GM18873 (cell line): ENCODE measurements at regions not wholly inside any gene's neighbourhood (a gene's known extent, or its start where the extent isn't known, plus 50 kb on each side); places are given as distances from the start of the nearest gene placed in this dataset.
"Not testable (repeated sequence)": the region's sequence is repeated elsewhere in the genome, so short reads cannot be mapped to it uniquely, and the experiment has no call there.

Experiments
- ATAC-seq: cut with Tn5 transposase; IDR thresholded peaks from one replicate; pipeline ENCODE4 v1.9.1; 2021; ENCODE audit warnings: mild to moderate bottlenecking, moderate library complexity, moderate number of reproducible peaks; ENCODE audit not compliant: unreplicated experiment, low FRiP score

DNA sequence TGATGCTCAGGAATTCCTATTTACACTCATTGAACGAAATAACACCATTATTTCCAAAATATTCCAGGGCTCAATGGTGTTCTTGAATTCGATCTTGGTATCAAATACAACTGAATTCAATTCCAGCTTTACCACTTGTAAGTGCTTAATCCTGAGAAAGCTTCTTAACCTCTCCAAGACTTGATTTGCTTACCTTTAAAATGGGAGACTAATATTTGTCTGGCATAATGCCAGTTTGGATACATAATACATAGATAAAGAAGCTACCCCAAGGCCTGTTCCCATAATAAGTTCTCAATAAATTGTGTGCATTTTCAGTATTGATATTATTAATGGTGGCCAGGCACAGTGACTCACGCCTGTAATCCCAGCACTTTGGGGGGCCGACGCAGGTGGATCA lies 368.9 kb upstream of the MAF start:
- ATAC-seq = no peak

DNA sequence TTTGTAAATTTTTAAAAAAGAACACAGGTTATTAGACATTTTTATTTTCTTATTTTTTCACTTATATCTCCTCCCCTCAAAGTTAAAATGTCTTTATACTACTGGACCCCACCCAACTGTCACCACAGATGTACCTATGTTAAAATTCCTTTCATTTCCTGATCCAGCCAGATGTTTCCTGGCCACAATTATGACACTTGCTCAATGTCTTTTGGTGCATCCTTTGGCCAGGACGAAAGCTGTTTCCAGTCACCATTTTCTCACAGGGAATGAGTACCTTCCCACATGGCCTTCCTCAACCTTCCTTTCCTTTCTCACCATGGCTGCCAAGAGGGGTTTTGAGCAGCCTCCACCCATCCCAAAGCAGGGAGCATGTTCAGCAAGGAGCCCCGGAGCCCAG lies 365.7 kb upstream of the MAF start:
- no peak for ATAC-seq

DNA sequence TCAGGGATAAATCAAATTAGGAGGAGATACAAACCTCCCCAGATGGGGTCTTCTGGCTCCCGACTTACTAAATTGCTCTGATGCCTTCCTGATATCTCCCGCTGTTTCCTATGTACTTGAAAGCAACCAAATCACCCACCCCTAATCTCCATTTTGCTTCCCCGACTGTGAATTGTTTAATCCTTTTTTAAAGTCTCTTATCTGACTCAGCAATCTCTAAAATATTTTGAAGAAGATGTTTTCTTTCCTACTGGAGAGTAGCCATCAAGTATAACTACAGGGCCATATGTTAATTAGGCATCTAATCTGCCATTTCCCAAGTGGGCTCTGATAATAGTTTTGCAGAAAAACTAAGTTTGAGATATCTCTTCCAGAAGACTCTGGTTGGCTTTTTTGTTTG lies 365.2 kb upstream of the MAF start:
- ATAC-seq = no peak

DNA sequence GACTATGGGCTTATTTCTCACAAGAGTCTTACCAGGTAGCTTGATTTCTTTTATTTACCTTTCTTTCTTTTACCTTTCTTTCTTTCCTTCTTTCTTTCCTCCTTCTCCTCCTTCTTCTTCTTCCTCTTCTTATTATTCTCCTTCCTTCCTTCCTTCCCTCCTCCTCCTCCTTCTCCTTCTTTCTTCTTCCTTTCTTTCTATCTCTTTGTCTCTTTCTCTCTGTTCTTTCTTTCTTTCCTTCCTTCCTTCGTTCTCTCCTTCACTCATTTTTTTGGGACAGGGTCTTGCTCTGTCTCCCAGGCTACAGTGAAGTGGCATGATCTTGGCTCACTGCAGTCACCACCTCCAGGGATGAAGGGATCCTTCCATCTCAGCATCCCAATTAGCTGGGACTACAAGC lies 363.6 kb upstream of the MAF start:
- ATAC-seq = no peak

DNA sequence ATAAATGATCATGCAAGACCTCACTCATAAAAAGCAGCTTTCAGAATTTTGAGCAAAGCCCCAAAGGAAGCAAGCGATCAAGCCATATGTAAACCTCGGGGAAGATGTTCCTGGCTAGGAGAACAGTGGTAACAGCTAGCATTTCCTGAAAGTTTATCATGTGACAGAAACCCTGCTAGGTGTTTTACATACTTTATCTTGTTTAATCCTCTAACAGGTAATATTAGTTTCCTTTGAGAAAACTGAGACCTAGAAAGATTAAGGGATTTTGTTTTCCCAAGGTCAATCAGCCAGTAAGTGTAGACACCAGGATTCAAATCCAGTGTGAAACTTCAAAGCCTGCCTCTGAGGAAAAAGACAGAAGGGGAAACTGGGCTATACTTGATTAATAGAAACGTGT lies 362.4 kb upstream of the MAF start:
- no peak for ATAC-seq

DNA sequence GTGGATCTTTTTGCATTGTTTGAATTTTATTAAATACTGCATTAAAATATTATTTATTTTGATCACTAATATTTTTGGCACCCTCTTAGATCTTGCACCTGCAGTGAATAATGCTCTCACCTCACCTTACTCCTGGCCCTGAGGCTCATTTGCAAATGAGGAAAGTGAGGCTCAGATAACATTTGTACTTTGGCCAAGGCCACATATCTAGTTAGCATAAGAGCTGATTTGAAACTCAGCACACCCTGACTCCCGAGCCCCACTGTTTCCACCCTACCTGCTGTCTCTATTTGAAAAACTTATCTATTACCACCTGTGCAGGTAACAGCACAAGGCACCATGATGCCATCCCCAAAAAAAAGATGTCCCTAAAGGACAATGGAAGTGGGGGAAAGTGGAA lies 358.7 kb upstream of the MAF start:
- no peak for ATAC-seq

DNA sequence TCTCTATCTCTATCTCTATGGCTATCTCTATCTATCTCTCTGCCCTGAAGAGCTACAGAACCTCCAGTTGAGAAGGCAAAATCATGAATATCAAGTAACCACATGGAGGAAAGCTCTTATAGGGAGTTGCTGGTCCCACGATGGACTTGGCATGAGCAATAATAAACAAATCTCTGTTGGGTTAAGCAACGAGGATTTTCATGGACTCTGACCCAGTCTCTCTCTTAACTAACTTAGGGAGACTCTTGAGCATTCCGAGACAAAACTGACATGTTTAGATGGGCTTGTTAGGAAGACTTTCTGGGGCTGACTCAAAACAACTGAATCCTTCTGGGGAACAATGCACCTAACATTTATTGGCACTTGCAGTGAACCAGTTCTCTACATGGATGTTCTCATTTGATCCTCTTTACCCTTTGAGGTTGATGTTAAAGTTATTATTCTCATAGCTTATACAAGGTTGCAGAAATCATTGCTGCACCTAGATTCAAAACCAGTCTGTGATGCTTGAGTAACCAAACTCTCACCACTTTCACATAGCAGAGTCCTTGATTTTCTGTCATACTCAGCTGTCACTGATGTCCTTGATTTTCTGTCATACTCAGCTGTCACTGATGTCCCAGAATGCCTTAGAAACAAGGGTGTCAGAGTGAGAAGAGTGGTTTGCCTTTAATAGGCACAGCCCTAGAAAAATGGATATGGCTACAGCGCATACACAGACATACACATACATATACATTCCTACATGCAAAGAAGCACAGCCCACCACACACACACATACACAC lies 354.6 kb upstream of the MAF start:
- ATAC-seq = no peak

DNA sequence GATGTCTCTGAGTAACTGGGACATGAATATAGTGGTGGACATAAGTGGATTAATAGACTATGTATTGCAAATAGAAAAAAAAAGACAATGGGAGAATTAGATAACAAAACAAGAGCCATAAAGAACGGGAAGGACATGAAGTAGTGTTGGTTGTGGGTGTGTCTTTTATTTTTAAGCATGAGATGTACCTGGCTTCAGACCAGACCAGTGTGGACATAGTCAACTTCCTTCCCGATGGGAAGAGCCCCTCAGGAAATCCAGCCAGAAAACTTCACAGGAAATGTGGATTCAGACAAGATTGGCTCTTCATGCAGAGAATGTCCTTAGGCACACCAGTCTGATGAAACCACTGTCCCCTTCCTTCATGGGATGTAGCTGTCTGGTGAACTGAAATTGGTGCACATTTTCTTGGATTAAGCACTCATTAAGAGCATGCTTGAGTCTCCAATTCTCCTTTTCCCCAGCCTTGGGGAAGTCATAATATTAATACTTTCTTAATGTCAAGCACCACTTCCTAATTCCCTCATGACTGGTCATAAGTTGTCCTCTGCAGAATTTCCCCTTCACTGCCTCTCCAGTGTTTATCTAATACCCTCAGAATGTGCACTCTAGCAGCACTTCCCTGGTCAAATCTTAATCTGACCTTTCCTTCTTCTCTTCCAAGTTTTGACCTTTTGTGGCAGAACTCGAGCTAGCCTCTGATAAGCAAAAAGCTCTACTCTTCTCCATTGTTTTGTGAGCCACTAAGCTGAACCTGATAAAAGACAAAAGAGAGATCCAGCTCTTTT lies 350.6 kb upstream of the MAF start:
- ATAC-seq = no peak

DNA sequence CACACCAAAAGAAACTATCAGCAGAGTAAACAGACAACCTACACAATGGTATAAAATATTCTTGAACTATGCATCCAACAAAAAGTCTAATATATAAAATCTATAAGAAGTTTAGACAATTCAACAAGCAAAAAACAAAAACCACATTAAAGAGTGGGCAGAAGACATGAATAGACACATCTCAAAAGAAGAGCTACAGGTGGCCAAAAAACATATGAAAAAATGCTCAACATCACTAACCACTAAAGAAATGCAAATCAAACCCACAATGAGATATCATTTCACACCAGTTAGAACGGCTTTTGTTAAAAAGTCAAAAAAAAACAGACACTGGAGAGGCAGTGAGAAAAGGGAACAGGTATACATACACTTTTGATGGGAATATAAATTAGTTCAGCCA lies 348.9 kb upstream of the MAF start:
- no peak for ATAC-seq

DNA sequence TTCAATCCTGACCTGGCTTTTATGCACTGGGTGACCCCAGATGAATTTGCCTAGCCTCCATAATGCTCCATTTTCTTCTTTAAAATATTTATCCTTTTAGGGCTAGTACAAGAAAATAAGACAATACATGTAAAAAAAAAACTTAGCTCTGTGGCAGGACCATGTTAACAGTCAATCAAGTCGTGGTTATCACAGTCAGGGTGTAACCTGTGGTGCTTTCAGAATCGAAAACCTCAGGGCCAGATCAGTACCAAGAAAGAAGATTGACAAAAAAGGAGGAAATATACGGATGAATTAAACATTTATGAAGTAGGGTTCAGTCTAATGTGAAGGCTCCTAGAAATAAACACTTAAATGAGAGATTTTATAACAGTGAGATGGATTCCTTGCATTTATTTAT lies 347.2 kb upstream of the MAF start:
- ATAC-seq = no peak

DNA sequence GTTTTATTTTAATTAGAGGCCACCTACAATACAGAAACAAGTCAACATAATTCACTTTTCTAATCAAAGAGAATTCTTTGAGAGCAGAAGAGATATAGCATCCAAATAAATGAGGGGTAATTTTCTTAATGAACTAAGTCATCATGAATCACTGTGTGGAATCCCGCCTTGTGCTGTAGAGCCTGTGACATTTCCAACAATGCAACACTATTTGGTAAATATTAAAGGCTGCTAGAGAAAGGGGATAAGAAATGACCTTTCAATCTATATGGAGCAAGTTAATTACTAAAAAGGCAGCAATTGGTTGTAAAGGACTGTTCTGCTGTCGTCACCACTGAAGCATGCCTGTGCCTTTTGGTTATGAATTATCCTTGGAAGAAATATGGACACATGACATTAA lies 345.7 kb upstream of the MAF start:
- no peak for ATAC-seq

DNA sequence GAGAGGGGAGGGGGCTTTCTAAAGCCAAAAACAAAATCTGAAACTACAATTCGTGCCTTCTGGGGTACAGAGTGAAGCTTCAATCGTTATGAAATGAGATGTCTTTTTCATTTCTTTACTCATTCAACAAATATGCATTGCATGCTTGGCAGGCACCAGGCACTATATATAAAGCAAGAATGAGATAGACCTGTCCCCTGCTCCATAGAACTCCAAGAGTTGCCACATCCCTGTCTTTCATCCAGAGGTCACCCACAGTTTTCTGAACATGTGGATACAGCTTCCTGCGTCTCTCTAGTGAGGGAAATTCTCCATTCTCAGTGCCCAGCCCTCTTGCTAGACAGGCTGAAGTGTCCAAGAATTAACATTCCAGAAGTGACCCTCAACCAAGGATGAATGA lies 343.2 kb upstream of the MAF start:
- no peak for ATAC-seq

DNA sequence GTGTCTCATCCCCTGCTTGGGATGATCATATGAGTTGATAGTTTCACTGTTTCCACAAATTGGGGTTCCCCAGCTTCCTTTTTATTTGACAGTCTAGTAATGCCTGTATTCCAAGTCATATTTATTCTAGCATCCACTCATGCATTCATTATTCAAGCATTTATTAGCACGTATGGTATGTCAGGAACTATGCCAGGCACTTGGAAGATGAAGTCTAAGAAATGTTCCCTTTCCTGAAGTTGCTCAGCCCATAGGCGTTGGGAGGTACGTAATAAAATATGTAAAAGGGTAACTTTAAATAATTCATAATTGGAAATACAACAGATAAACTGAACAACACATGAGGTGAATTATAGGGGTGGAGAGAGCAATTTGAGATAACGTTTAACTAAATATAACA lies 338.0 kb upstream of the MAF start:
- ATAC-seq = no peak

DNA sequence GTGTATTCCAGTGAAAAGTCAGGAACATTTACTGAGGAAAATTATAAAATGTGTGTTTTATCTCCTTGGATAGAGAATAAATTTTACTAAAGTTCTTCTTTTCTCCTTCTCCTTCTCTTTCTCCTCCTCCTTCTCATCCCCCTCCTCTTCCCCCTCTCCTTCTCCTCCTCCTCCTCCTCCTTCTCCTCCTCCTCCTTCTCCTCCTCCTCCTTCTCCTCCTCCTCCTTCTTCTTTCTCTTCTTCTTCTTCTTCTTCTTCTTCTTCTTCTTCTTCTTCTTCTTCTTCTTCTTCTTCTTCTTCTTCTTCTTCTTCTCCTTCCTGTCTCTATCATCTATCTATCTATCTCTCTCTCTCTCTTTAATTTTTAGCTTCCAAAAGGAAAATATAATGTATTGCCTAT lies 337.1 kb upstream of the MAF start:
- ATAC-seq = not testable (repeated sequence)

DNA sequence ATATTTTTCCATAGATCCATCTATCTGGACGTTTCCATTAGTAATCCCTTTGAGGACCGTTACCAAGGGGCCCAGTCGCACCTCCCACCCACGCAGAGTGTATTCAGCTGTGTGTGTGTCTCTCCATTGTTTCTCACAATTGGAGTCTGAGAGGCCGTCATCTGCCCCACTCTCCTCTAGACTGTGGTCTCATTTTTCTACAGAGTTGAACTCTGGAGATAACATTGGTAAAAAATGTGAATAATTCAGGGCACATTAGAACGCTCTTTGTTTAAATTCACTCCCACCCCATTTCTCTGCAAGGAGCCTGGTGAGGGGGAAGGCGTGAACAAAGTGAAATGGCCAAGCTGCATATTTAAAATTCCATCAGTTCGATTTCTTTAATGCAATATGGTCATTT lies 333.1 kb upstream of the MAF start:
- ATAC-seq = no peak

DNA sequence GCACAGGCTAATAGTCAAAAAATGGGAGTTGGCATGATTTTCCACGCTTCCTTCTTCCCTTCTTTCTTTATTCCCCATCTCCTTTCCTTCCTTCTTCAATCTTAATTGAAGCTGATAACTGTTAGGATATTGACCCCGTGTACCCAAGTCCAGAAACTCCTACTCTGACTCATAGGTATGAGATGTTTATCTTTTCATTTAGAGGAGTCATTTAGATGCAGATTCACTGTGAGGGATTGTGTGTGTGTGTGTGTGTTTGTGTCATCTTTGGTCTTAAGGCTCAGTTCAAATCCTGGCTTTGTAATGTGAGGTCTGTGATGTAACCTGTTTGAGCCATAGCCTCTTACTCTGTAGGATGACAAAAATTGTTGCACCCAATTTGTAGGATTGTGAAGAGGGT lies 332.0 kb upstream of the MAF start:
- ATAC-seq = no peak

DNA sequence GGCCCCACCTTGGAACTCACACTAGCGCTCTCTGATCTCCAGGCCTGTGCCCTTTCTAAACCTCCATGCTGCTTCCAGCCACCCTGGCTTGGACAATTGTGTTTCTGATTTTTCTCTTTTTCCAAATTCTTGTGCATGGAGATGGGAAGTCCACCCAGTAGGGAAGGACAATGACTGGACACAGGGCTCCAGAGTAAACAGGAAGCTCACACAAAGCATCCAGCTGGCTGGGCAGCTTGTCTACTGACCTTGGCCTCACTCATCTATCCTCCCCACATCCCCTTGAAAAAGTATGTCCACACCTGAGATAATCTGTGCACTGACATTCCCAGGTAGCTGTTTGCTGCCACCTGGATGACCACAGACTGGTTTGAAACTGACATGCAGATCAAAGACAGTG lies 331.2 kb upstream of the MAF start:
- no peak for ATAC-seq

DNA sequence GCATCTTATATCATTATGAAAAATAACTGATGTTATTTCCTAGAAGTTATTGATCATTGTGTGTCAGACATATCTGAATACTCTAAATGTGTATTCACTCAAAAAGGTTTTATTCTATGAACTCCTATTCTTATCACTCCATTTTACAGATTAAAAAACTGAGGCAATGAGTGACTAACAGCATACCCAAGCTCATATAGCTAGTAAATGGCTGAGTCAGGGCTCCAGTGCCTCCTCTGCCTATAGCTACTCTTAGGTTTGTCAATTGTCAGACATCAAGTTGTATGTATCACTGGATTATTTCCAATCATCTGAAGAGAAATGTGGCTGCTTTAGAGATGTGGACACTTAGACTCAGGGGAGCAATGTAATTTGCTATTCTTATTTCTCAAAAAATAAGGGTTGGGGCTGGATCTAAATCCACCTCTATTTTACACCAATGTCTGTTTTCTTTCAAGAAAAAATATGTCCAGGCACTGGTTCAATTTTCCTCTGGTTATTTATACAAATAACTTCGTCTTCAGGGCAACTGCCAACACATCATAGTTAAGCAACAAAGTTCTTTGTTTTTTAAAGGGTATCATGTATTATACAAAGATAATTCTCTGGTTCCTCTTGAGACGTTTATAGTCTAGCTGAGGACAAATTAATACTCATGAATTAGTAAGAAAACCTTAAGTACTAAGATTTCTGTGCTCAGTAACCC lies 328.9 kb upstream of the MAF start:
- no peak for ATAC-seq

DNA sequence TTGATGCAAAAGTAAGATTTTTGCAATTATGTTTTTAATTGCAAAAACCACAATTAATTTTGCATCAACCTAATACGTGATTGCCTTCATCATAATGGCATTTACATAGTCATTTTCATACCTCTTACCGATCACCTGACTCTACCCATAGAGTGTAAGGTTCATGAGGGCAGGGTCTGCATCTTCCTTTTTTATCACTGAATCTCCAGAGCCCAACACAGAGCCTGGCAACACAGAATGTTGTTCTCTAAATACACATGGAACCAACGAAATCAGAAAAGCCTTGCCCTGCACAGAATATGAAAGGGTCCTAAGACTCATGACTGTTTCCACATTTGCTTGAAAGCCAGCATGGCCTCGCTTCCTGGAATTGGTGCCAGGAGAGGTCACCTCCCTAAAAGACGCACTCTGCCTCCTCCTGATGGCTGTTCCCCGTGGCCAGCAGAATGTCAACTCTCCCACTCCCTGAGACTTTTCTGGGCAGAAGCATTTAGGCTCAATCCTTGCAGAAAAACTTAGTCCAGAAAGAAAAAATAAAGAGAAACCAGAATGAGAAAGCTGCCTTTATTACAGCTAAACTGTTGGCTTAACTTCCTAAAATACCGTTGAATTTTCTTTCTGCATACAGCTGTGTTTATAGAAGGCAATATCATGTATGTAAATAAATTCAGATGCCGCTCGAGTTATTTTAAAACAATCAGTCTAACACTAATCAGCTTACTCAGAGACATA lies 327.8 kb upstream of the MAF start:
- ATAC-seq = no peak

DNA sequence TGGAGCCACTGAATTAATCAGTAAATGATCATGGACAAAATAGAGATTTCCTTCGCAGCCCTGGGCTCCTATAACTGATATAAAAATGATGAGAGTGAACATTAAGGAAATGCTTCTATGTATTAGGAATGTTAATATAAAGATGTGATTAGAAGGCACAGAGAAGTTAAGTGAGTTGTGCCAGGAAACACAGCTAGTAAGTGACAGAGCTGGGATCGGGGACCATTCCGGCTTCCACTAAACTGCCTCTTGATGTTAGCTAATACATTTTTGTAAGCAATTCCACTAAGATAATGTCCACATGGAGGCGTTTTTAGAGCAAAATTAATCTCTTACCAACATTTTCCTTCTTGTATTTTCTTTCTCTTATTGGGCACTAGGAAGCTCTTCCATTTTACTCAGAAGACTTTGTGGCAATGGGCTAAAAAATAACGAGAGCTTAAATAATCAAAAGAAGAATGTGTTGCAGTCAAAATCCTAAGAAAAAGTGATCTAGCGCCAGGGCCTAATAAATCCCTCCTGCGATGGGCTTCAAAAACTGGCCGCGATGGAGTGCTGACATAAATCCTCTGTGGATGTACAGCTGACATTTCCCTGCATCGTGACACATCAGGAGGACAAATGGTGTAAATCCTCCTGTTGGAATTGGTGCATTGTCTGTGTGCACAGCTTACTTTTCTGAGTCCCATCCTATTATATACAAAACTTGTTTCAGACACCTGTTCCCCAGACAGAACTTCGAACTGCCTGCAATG lies 326.1 kb upstream of the MAF start:
- ATAC-seq = no peak
